DOHH2 (cell line): ENCODE measurements at regions not wholly inside any gene's neighbourhood (a gene's known extent, or its start where the extent isn't known, plus 50 kb on each side); places are given as distances from the start of the nearest gene placed in this dataset.

Source experiments
- H3F3A ChIP-seq: fragments of 200-600 bp; sonication (generic), shearing (Covaris generic); 2 replicates; pipeline ENCODE4 v1.6.0; 2016; ENCODE audit warnings: antibody characterized with exemption, mild to moderate bottlenecking; ENCODE audit not compliant: control insufficient read depth, insufficient read depth
- H3K27ac ChIP-seq: fragments of 200-600 bp; sonication (generic); 2 replicates; pipeline ENCODE4 v1.5.1; 2014; ENCODE audit warnings: low read depth, mild to moderate bottlenecking, low read length, moderate library complexity
- H3K27me3 ChIP-seq: fragments of 200-600 bp; sonication (generic); 2 replicates; pipeline ENCODE4 v1.6.1; 2014; ENCODE audit warnings: mild to moderate bottlenecking, low read length, mixed read lengths; ENCODE audit not compliant: control insufficient read depth
- H3K36me3 ChIP-seq: fragments of 200-600 bp; sonication (generic); 2 replicates; pipeline ENCODE4 v1.6.1; 2014; ENCODE audit warnings: mild to moderate bottlenecking, low read length, moderate library complexity, mixed read lengths; ENCODE audit not compliant: control insufficient read depth
- H3K4me1 ChIP-seq: fragments of 200-600 bp; sonication (generic); 2 replicates; pipeline ENCODE4 v1.6.1; 2014; ENCODE audit warnings: mild to moderate bottlenecking, low read length, mixed read lengths; ENCODE audit not compliant: control insufficient read depth
- H3K4me2 ChIP-seq: fragments of 200-600 bp; sonication (generic); 2 replicates; pipeline ENCODE4 v1.6.0; 2014; ENCODE audit warnings: mild to moderate bottlenecking, low read length, moderate library complexity
- H3K4me3 ChIP-seq: fragments of 200-600 bp; sonication (generic); 2 replicates; pipeline ENCODE4 v1.5.1; 2014; ENCODE audit warnings: mild to moderate bottlenecking, low read length, mixed read lengths
- H3K79me2 ChIP-seq: fragments of 200-600 bp; sonication (generic); 2 replicates; pipeline ENCODE4 v1.6.1; 2014; ENCODE audit warnings: mild to moderate bottlenecking, low read length, mixed read lengths; ENCODE audit not compliant: control insufficient read depth
- H3K9me2 ChIP-seq: fragments of 200-600 bp; sonication (generic); replicated peaks from 2 replicates; pipeline ENCODE4 v1.6.1; 2014; ENCODE audit warnings: mild to moderate bottlenecking, low read length, mixed read lengths; ENCODE audit not compliant: control insufficient read depth
- H3K9me3 ChIP-seq: fragments of 200-600 bp; sonication (generic); 2 replicates; pipeline ENCODE4 v1.6.1; 2014; ENCODE audit warnings: antibody characterized with exemption, low read length, mixed read lengths; ENCODE audit not compliant: control insufficient read depth, insufficient read depth
- H4K20me1 ChIP-seq: fragments of 200-600 bp; sonication (generic); 2 replicates; pipeline ENCODE4 v1.6.0; 2014; ENCODE audit warnings: low read depth, mild to moderate bottlenecking, antibody characterized with exemption, low read length, moderate library complexity; ENCODE audit not compliant: control insufficient read depth, insufficient read depth
- EZH2phosphoT487 ChIP-seq: fragments of 200-600 bp; sonication (generic); IDR thresholded peaks from 2 replicates; pipeline ENCODE4 v1.6.1; 2017; ENCODE audit warnings: borderline replicate concordance, mild to moderate bottlenecking, antibody characterized with exemption, low read length, moderate library complexity, mixed read lengths
- TF ChIP-seq, protein P1 (sequence below): fragments of 200-600 bp; sonication (generic); IDR thresholded peaks from one replicate; pipeline ENCODE4 v1.5.1; 2014; ENCODE audit warnings: antibody characterized with exemption, mild to moderate bottlenecking, low read depth, low read length; ENCODE audit not compliant: poor library complexity, severe bottlenecking

DNA sequence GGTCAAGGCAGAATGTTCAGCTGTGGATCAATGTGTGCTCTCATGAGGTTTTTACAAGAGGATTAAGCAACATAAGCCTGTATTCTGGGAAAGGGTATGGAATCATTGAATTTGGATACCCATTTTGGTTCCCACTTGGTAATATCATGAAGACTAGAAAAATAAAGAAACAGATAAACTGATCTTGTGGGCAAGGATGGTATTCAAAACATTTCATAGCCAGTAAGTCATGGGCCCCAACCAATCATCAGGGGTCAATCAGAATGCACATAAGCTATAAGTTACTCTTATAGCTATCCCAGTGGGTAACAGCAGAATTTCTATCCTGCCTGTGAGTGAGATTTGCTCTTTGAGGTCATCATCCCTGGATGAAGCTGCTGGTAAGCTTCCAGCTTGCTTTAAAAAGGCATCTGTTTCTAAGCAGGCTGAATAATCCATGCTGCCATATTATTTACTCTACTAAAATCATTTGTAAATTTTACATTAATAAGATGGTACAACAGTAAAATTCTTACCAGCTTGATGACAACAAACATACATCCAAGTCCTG lies 291.2 kb downstream of the RAD51AP2 start:
- H3K27me3 ChIP-seq: no peaks in the 10 kb centered on the region
- H3K36me3 ChIP-seq: no peaks in the 10 kb centered on the region
- H3K4me1 ChIP-seq: no peaks in the 10 kb centered on the region
- no peak overlapping the region for H3K4me3 ChIP-seq
- no peaks in the 10 kb centered on the region for H3K9me3 ChIP-seq
- H3K4me2 ChIP-seq: no peak overlapping the region
- H3K9me2 ChIP-seq: no peaks in the 10 kb centered on the region
- no peaks in the 10 kb centered on the region for H4K20me1 ChIP-seq
- no peaks in the 10 kb centered on the region for H3F3A ChIP-seq
- H3K27ac ChIP-seq: no peak overlapping the region
- no peaks in the 10 kb centered on the region for H3K79me2 ChIP-seq
- TF ChIP-seq EZH2phosphoT487: no peak
- TF ChIP-seq, protein P1, sequence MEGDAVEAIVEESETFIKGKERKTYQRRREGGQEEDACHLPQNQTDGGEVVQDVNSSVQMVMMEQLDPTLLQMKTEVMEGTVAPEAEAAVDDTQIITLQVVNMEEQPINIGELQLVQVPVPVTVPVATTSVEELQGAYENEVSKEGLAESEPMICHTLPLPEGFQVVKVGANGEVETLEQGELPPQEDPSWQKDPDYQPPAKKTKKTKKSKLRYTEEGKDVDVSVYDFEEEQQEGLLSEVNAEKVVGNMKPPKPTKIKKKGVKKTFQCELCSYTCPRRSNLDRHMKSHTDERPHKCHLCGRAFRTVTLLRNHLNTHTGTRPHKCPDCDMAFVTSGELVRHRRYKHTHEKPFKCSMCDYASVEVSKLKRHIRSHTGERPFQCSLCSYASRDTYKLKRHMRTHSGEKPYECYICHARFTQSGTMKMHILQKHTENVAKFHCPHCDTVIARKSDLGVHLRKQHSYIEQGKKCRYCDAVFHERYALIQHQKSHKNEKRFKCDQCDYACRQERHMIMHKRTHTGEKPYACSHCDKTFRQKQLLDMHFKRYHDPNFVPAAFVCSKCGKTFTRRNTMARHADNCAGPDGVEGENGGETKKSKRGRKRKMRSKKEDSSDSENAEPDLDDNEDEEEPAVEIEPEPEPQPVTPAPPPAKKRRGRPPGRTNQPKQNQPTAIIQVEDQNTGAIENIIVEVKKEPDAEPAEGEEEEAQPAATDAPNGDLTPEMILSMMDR: no peak

DNA sequence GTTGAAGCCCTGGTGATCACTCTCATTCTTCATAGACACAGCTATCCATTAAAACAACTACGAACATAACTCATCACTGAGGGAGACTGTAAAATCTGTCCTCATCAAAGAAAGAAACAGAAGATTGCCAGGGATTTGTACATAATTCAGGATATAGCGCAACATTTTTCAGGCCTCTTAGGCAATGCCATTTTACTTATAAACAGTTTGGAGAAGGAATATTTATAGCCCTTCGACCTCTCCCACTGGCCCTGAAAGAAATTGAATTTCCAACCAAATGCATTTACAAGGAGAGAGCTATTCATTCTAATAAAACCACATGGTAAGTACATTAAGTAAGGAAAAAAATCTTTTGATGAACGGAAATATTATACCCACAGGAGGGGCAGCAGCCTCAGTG lies 295.0 kb downstream of the RAD51AP2 start:
- no peaks in the 10 kb centered on the region for H3F3A ChIP-seq

DNA sequence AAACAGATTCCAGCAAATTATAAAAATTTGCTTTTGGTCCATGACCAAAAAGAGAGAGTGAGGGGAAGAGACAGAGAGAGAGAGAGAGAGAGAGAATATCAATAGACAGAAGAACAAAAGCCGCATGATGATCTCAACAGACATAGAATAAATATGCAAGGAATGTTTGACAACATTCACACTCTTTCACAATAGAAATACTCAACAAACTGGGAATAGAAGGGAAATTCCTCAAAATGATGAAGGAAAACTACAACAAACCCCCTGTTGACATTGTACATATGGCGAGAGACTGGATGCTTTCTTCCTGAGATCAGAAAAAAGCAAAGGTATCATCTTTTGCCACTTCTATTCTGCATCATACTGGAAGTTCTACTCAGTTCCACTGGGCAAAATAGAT lies 309.7 kb downstream of the RAD51AP2 start:
- Histone ChIP-seq H3K79me2 (no peaks in the 10 kb centered on the region), H3K4me3 (no peak overlapping the region), H3K27ac (no peak overlapping the region), H3K9me3 (0 out of 2 replicates have a peak, but pooled peaks cover 5% of the 10 kb centered on the region), H3K9me2 (no peaks in the 10 kb centered on the region), H3K27me3 (no peaks in the 10 kb centered on the region), H3K36me3 (peaks cover 4% of the 10 kb centered on the region; the same call in 1 of the 2 replicates), H4K20me1 (no peaks in the 10 kb centered on the region), H3K4me2 (no peak overlapping the region), H3F3A (peaks cover 6% of the 10 kb centered on the region), H3K4me1 (peaks cover 35% of the 10 kb centered on the region)
- TF ChIP-seq EZH2phosphoT487: no peak
- TF ChIP-seq, protein P1: no peak

More for the DNA sequence above, 295.0 kb downstream of the RAD51AP2 start:
- H3K4me2 ChIP-seq: no peak overlapping the region
- H3K4me1 ChIP-seq: no peaks in the 10 kb centered on the region
- no peak for TF ChIP-seq EZH2phosphoT487
- TF ChIP-seq, protein P1: no peak
- H3K36me3 ChIP-seq: no peaks in the 10 kb centered on the region
- H4K20me1 ChIP-seq: no peaks in the 10 kb centered on the region
- H3K9me2 ChIP-seq: no peaks in the 10 kb centered on the region
- H3K79me2 ChIP-seq: no peaks in the 10 kb centered on the region
- H3K4me3 ChIP-seq: no peak overlapping the region
- H3K27me3 ChIP-seq: no peaks in the 10 kb centered on the region
- no peak overlapping the region for H3K27ac ChIP-seq
- H3K9me3 ChIP-seq: no peaks in the 10 kb centered on the region
